Stimulated activated CD4-positive, alpha-beta T cell treated with anti-CD3 and anti-CD28 coated beads, Interleukin-15, amount 100 ng/mL, for 48 hours (primary cell): ENCODE measurements at regions not wholly inside any gene's neighbourhood (a gene's known extent, or its start where the extent isn't known, plus 50 kb on each side); places are given as distances from the start of the nearest gene placed in this dataset.

Experiments
- DNase-seq, 2 donors: peaks; one replicate each; pipeline ENCODE4 v3.0.0-alpha.2; 2020; ENCODE audit warnings: low read depth in 2 of 2

DNA sequence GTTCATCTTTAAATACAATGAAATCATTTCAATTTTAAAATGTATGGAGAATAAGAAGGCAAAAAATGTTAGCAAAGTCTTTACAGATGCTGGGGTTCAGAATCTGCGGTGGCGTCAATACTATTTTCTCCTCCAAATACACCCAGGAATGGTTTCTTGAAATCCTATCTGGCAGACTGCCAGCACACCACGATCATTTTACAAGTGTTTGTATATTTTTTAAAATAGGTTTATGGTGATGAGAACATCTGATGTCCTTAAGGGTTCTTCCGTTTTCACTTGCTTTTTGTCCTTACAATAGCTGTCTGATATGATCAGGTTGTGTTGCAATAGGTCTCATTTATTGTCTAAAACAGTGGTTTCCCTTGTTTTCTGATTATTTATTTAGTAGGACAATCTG lies 89.6 kb downstream of the CMPK2 start:
- no peak for DNase-seq

DNA sequence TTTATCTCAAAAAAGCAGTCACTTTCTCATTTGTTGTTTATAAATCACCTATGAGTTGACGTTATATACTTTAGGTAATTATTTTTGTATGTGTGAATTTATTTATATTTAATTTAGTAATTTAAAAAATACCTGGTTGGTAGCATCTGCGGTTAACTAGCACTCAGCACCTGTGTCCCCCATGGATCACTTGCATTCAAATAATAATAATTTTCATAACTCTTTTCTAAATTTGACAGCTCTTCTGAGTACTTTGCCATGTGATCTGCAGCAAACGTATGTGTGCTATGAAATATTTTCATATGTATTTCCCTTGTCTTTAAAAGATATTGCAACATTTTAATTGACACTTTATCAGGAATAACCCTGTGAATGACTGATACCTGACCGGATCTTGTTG lies 88.1 kb downstream of the CMPK2 start:
- DNase-seq = no peak

DNA sequence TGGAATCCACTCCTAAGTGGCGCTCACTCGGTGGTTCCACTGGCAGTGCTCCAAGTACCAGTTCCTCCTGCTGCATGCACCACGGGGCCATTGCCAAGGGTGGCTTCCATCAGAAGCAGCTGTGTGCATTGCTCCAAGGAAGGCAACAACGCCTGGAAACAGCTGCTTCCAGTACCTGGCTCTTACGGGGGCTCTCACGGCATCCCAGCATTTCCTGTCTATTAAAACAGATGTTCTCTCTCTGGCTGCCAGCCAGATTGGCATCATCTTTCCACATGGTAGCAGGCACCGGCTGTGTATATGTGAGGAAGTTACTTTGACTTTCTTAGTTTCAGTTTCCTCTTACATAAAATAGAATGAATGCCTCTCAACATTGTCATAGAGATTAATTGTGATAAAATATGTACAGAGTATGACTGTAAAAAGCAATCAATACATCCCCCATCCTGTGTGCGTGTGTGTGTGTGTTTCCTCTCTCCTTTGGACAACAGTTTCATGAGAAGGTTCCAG lies 84.9 kb downstream of the CMPK2 start:
- no peak for DNase-seq

DNA sequence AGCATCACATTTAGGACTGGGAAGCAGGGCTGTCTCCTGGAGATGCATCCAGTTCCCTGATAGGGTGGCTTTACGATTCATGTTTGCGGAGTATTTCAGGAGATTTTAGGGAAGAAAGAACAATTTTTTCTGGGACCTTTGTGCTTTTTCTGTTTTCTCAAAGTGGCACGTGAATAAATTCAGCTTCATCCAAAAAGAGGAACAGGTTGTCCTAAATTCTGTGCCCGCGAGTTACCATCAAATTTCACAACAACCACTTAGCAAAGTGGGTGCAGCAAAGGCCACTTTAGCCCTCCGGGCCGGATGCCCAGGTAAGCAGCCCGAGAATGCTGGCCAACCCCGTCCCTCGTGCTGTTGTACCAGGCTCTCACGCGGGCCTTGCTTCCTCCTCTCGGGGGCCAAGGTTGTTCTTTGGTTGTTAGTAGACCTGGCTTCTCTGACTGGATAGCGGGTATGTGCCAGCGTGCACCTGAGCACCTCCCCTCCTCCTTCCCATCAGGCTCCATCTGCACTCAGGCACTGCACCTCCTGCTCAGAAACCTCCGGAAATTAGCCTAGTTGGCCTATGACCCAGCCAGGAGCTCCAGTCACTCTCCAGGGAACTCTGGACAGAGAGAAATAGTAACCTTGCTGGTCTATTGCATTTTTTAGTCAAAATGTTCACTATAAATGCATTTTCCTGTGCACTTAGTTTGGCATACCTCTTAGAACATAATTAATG lies 83.0 kb downstream of the CMPK2 start:
- DNase-seq = no peak

DNA sequence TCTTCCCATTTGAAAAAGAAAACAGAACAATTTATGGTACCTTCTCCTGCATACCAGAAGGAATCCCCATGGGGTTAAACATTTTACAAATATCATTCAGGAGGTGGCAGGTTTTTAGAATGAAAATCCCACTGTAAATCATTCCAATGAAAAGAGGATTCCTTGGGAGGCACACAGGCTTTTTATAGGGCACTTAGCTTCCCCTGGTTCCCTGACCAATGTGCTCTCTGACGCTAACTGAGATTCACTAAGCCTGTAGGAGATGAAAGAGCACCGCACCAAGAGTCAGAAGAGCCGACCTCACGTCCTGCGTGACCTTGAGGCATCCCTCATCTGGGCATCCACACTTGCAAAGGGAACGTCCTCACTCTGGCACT lies 82.5 kb downstream of the CMPK2 start:
- no peak for DNase-seq

DNA sequence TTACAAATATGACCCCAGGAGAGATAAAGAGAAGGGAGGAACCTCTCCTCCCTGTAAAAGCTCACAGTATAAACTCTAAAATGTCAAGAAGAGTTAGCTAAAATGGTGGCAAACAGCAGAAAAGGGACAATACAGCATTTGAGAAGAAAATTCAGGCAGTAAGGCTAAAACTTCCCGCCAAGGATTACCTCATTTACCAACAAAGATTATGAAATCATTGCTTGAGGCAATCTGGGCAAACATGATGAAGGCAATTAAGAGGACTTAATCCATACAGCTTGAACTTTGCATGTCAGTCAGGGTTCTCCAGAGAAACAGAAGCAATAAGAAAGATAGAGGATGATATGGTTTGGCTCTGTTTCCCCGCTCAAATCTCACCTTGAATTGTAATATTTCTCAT lies 81.4 kb downstream of the CMPK2 start:
- no peak for DNase-seq

DNA sequence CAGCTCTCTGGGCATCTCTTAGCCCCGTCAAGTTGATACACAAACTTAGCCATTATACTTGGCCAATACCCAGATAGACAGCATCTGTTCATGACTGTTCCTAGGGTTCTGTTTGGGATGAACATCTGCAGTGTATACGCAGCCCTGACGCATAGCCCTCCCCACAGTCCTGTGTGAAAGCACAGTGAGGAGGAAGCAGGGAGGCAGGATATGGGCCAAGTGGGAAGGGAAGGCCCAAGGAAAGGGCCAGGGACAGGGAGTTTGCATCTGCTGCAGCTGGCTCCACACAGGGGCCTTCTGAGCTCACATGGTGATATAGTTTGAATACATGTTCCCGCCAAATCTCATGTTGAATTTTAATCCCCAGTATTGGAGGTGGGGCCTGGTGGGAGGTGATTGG lies 80.2 kb downstream of the CMPK2 start:
- DNase-seq = no peak

DNA sequence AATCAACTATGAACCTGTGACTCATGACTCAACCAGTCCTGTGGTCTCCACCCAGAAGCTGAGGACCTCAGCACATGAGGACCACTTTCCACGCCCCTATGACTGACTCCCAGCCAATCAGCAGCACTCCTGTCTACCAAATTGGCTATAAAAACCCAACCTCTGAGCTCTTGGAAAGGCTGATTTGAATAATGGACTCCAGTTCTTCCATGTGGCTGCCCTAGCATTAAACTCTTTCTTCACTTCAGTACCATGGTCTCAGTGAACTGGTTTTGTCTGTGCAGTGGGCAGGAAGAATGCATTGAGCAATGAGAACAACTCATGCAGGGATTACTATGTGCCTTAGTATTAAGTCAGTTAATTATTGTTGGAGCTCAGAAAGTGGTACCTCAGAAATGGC lies 78.3 kb downstream of the CMPK2 start:
- DNase-seq = no peak

DNA sequence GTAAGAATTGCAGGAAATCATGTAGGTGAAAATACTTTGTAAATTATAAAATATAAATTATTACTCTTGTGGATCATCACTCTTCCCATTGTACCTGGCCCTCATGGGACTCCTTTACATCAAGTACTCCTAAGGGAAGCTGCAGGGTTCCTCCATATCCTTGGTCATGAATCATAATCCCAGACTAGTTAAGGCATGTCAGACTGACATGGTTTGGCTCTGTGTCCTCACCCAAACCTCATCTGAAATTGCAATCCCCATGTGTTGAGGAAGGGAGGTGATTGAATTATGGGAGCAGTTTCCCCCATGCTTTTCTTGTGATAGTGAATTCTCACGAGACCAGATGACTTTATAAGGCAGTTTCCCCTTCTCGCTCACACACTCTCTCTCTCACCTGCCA lies 77.1 kb downstream of the CMPK2 start:
- DNase-seq = no peak

DNA sequence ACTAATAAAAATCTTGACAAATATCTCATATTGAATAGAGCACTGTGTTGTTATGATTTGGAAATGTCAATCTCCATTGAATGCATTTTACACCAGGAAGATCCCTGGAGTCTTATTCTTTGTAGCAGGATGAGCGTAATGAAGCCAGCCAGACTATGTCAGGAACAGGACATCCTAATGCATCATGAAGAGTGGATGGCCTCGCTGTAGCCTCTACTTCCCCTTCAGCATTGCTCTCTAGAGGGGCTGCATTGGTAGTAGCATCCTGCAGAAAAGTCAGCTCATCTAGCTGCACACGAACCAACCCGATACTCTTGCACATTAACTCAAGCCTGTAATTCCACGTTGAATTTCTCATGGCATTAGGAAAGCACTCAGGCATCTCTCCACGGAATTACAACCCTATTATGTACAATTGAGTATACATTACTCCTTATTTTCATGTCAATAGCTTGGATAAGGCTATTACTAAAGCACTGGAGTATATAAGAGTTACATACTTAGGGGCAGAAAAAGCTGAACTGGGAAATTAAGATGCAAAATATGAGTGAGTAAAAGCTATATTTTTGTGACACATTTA lies 76.1 kb downstream of the CMPK2 start:
- no peak for DNase-seq

DNA sequence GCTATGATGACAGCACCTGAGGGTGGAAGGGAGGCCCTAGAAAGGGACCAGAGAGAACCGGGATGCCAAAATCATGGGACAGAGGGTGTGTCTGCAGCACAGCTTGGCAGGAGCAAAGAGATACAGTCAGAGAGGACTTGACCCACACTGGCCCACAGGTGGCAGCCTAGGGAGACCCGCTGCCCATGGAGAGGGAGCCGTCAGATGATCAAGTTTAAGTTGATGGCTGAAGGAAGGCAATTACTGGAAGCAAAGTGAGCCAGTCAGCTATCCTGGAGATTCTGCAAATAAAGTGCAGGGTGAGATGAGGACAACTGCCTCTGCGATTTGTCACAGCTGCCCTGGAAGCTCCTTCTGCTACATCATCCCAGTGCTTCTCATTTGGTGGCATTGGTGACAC lies 74.0 kb downstream of the CMPK2 start:
- DNase-seq = no peak

DNA sequence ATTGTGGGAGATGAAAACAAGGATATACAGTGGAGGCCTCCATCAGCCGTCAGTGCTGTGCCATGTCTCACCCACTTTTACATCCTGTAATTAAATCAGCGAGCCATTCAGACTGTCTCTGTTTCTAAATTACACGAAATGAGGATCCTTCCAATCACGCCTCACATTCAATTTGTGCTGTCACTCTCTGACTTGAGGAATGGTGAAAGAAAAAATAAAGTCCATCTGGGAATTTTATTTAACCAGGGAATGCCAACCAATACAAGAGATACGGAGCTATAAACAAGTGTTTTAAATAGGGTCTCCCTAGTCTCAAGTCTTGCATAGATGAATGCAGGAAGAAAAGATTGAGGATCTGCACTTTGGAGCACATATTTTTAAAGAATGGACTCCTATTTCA lies 72.8 kb downstream of the CMPK2 start:
- DNase-seq = no peak

DNA sequence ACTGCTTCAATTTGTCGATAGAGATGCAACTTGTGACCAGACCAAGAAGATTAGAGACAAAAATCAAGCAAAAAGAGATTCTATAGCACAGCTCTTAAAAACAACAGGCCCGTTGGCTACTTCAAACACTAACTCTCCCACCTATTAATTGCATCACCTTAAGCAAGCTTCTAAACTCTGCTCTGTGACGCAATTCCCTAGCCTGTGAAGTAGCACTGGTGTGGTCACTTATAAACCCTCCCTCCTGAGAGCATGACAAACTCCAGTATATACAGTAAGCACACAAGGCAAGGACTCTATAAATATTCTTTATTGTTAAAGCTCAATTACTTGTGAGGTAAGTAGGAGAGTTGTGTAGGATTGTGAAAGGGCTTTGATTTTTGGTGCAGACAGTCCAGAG lies 72.3 kb downstream of the CMPK2 start:
- no peak for DNase-seq

DNA sequence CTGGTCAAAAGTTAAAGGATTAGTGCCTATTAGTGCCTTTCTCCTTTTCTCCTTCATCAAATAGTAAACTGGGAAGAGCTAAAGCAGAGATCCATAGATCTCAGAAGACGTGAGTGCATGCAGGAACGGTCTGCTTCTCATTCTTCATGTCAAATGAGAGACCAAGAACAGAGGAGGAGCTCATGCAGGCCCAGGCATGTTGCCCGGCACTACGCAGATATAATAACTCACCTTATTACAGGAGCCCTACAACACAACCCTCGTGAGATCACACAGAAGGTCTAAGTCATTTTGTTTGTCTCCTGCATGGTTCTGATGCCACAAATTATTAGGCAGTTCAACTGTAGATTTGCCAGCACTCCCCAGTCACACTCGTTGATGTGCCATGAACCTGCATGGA lies 71.8 kb downstream of the CMPK2 start:
- no peak for DNase-seq

DNA sequence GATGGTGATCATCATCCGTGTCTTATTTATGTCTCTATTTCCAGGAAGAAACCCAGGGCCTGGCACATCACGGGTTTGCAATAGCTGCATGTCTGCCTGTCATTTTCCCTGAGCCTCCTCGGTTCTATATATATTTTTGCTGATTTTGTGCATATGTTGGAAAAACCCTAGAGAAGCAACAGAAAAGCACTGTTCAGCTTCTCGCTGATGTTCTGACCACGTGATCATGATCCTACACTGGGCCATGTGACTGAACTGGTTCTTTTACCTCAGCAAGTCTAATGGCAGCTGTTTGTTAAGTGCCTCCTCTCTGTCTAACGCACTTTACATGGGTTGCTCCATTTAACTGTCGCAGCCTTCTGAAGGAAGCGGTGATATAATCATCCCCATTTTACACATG lies 71.3 kb downstream of the CMPK2 start:
- no peak for DNase-seq
